Retinal pigment epithelial cell (primary cell): ENCODE measurements at regions not wholly inside any gene's neighbourhood (a gene's known extent, or its start where the extent isn't known, plus 50 kb on each side); places are given as distances from the start of the nearest gene placed in this dataset.
"Not testable (repeated sequence)": the region's sequence is repeated elsewhere in the genome, so short reads cannot be mapped to it uniquely, and the experiment has no call there.

Experiments used
- DNase-seq: peaks from one replicate; pipeline ENCODE4 v3.0.0-alpha.2; 2010; ENCODE audit warnings: low read depth
- H3K4me3 ChIP-seq: 2 replicates; pipeline ENCODE4 v1.5.1; 2011; ENCODE audit warnings: mild to moderate bottlenecking, low read length, control low read depth, moderate library complexity
- CTCF ChIP-seq: conservative IDR thresholded peaks from 2 replicates; pipeline ENCODE4 v1.5.1; 2011; ENCODE audit warnings: low read depth, low read length, control low read depth, inconsistent platforms

GRCh38 chr1:56094168-56094567 is 485.2 kb downstream of the PLPP3 start:
- TF ChIP-seq CTCF, result no peak
- H3K4me3 ChIP-seq, result no peak overlapping the region
- DNase-seq, result no peak

- no peak for TF ChIP-seq CTCF
- no peak overlapping the region for H3K4me3 ChIP-seq
- DNase-seq, result no peak
Observed at GRCh38 chr1:56092684-56093570, 486.4 kb downstream of the PLPP3 start.

GRCh38 chr1:56089826-56090225 is 489.5 kb downstream of the PLPP3 start:
- not testable (repeated sequence) for DNase-seq, H3K4me3 ChIP-seq

GRCh38 chr1:56084246-56084645 is 495.1 kb downstream of the PLPP3 start:
- no peak for DNase-seq
- H3K4me3 ChIP-seq, result no peak overlapping the region
- no peak for TF ChIP-seq CTCF

- H3K4me3 ChIP-seq, result no peak overlapping the region
- no peak for TF ChIP-seq CTCF
- DNase-seq, result no peak
Observed at GRCh38 chr1:56081736-56082135, 497.6 kb downstream of the PLPP3 start.

- no peak overlapping the region for H3K4me3 ChIP-seq
- no peak for DNase-seq
- TF ChIP-seq CTCF, result no peak
Observed at GRCh38 chr1:56081173-56081572, 498.2 kb downstream of the PLPP3 start.

GRCh38 chr1:56080123-56080522 is 499.2 kb downstream of the PLPP3 start:
- no peak for DNase-seq
- no peak overlapping the region for H3K4me3 ChIP-seq
- TF ChIP-seq CTCF, result no peak
